AG09309 (cell line): ENCODE measurements at regions not wholly inside any gene's neighbourhood (a gene's known extent, or its start where the extent isn't known, plus 50 kb on each side); places are given as distances from the start of the nearest gene placed in this dataset.

Experiments
- DNase-seq: peaks from one replicate; pipeline ENCODE4 v3.0.0-alpha.2; 2010; ENCODE audit warnings: low read depth
- H3K4me3 ChIP-seq: 2 replicates; pipeline ENCODE4 v1.5.1; 2011; ENCODE audit warnings: mild to moderate bottlenecking, low read depth, low read length, moderate library complexity; ENCODE audit not compliant: control insufficient read depth
- CTCF ChIP-seq: IDR thresholded peaks from 2 replicates; pipeline ENCODE4 v1.5.1; 2011; ENCODE audit warnings: mild to moderate bottlenecking, low read depth, low read length, inconsistent platforms; ENCODE audit not compliant: insufficient read depth, control insufficient read depth; ENCODE audit errors: missing control alignments

- DNase-seq, result peak; percentile 29
- no peak for TF ChIP-seq CTCF
- H3K4me3 ChIP-seq, result no peak overlapping the region
Measured at GRCh38 chr6:147741389-147741788, 232.9 kb downstream of the SAMD5 start.

GRCh38 chr6:147742440-147742839 is 233.9 kb downstream of the SAMD5 start:
- no peak for TF ChIP-seq CTCF
- H3K4me3 ChIP-seq, result no peak overlapping the region

GRCh38 chr6:147744012-147744411 is 235.5 kb downstream of the SAMD5 start:
- DNase-seq, result no peak
- no peak for TF ChIP-seq CTCF
- H3K4me3 ChIP-seq, result no peak overlapping the region

More at GRCh38 chr6:147742440-147742839, 233.9 kb downstream of the SAMD5 start:
- DNase-seq, result no peak

- DNase-seq, result no peak
- no peak overlapping the region for H3K4me3 ChIP-seq
- TF ChIP-seq CTCF, result no peak
Measured at GRCh38 chr6:147749331-147749730, 240.8 kb downstream of the SAMD5 start.

- no peak for TF ChIP-seq CTCF
- no peak overlapping the region for H3K4me3 ChIP-seq
- DNase-seq, result no peak
Measured at GRCh38 chr6:147750413-147750812, 241.9 kb downstream of the SAMD5 start.

- TF ChIP-seq CTCF, result no peak
- H3K4me3 ChIP-seq, result no peak overlapping the region
- no peak for DNase-seq
Measured at GRCh38 chr6:147751232-147751631, 242.7 kb downstream of the SAMD5 start.
